Suprapubic skin (tissue), 4 donors: ENCODE measurements at regions not wholly inside any gene's neighbourhood (a gene's known extent, or its start where the extent isn't known, plus 50 kb on each side); places are given as distances from the start of the nearest gene placed in this dataset.

Experiments
- DNase-seq, 2 donors: peaks; one replicate each; pipeline ENCODE4 v3.0.0-alpha.2; 2019; ENCODE audit warnings: low spot score in 2 of 2
- H3K27ac ChIP-seq: fragments of 200-600 bp; sonication (generic); one replicate; pipeline ENCODE4 v1.5.1; 2019
- H3K27me3 ChIP-seq: fragments of 200-600 bp; sonication (generic); one replicate; pipeline ENCODE4 v1.5.1; 2019
- H3K36me3 ChIP-seq: fragments of 200-600 bp; sonication (generic); one replicate; pipeline ENCODE4 v1.5.1; 2019
- H3K4me1 ChIP-seq: fragments of 200-600 bp; sonication (generic); one replicate; pipeline ENCODE4 v1.5.1; 2019
- H3K4me3 ChIP-seq: fragments of 200-600 bp; sonication (generic); one replicate; pipeline ENCODE4 v1.5.1; 2019; ENCODE audit warnings: mild to moderate bottlenecking
- H3K9me3 ChIP-seq: fragments of 200-600 bp; sonication (generic); one replicate; pipeline ENCODE4 v1.5.1; 2019
- EP300 ChIP-seq: sonication (generic); formaldehyde crosslinking; IDR thresholded peaks from one replicate; pipeline ENCODE4 v1.6.1; 2017; ENCODE audit warnings: antibody characterized with exemption
- POLR2A ChIP-seq, 2 donors: fragments of 450-650 bp; IDR thresholded peaks; one replicate each; pipeline ENCODE4 v1.6.1; 2017; ENCODE audit warnings: antibody characterized with exemption in 2 of 2, mild to moderate bottlenecking in 2 of 2, moderate library complexity in 2 of 2
- POLR2AphosphoS5 ChIP-seq, 3 donors: sonication (generic); formaldehyde crosslinking; IDR thresholded peaks; one replicate each; pipeline ENCODE4 v1.6.1; 2017; ENCODE audit warnings: antibody characterized with exemption in 3 of 3
- WGBS: methylation state at CpG from one replicate; pipeline ENCODE4 v1.1.5; 2018; 5-methylcytosine and 5-hydroxymethylcytosine counted together
- TF ChIP-seq, protein P1 (sequence below), 2 donors: fragments of 200-600 bp in 1 of 2; fragments of 450-650 bp in 1 of 2; sonication (generic) in 1 of 2; IDR thresholded peaks; one replicate each; pipeline ENCODE4 v1.5.1; 2016 to 2019; ENCODE audit warnings: antibody characterized with exemption in 2 of 2, mild to moderate bottlenecking in 1 of 2, moderate library complexity in 1 of 2

DNA sequence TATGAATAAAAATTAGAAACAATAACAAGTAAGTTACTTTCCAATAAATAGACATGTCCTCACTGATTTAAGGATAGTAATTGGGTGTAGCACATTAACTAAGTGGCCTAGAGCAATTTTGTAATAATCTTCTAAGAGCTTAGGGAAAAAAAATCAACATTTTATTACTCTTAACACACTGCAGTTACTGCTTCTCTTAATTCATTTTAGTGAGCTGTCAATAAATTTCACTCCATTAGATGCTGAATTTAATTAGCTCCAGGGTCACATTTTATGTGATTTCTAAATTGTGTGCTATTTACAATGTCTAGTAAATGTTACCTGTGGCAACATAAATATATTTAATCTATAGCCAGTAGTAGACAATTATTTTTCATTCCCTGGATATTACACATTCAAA lies 612.0 kb downstream of the C4orf33 start:
- DNase-seq: no peak
- no peak for TF ChIP-seq POLR2A (IDR thresholded peaks at IDR 0.05)
- TF ChIP-seq, protein P1, sequence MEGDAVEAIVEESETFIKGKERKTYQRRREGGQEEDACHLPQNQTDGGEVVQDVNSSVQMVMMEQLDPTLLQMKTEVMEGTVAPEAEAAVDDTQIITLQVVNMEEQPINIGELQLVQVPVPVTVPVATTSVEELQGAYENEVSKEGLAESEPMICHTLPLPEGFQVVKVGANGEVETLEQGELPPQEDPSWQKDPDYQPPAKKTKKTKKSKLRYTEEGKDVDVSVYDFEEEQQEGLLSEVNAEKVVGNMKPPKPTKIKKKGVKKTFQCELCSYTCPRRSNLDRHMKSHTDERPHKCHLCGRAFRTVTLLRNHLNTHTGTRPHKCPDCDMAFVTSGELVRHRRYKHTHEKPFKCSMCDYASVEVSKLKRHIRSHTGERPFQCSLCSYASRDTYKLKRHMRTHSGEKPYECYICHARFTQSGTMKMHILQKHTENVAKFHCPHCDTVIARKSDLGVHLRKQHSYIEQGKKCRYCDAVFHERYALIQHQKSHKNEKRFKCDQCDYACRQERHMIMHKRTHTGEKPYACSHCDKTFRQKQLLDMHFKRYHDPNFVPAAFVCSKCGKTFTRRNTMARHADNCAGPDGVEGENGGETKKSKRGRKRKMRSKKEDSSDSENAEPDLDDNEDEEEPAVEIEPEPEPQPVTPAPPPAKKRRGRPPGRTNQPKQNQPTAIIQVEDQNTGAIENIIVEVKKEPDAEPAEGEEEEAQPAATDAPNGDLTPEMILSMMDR (IDR thresholded peaks at IDR 0.05): no peak
- no peak for TF ChIP-seq EP300
- no peak for TF ChIP-seq POLR2AphosphoS5 (IDR thresholded peaks at IDR 0.05)
- Histone ChIP-seq H3K27me3 (no peaks in the 10 kb centered on the region), H3K4me1 (no peaks in the 10 kb centered on the region), H3K36me3 (no peaks in the 10 kb centered on the region), H3K9me3 (no peaks in the 10 kb centered on the region), H3K4me3 (no peak overlapping the region), H3K27ac (no peak overlapping the region)

DNA sequence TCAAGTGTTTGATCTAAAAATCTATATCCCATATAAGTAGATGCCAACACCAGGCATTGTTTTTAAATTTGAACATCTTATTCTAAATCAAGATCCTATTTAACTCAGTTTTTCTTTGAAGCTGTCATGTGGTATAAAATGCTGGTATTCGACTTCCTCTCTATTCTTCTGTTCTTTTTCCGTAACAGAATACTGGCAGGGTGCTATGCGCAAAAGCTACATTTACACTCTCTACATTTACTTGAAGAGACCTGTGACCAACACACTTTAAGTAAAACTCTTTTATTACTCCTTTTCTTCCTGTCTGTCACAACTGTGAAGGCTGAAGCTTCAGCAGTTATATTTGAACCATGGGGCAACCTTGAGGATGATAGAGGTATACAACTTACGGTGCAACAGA lies 612.8 kb downstream of the C4orf33 start:
- no peaks in the 10 kb centered on the region for H3K4me1 ChIP-seq
- H3K36me3 ChIP-seq: no peaks in the 10 kb centered on the region
- no peak overlapping the region for H3K4me3 ChIP-seq
- H3K27ac ChIP-seq: no peak overlapping the region
- TF ChIP-seq, protein P1 (IDR thresholded peaks at IDR 0.05): no peak
- TF ChIP-seq EP300 (no peak), POLR2A (IDR thresholded peaks at IDR 0.05) (no peak), POLR2AphosphoS5 (IDR thresholded peaks at IDR 0.05) (no peak)
- 88% methylated on average over 4 of the region's 4 CpGs for WGBS
- no peak for DNase-seq
- no peaks in the 10 kb centered on the region for H3K9me3 ChIP-seq
- no peaks in the 10 kb centered on the region for H3K27me3 ChIP-seq

GRCh38 chr4:129738175-129738574 lies 642.2 kb downstream of the C4orf33 start:
- no peak for DNase-seq
- TF ChIP-seq POLR2A (IDR thresholded peaks at IDR 0.05) (no peak), EP300 (no peak), POLR2AphosphoS5 (IDR thresholded peaks at IDR 0.05) (no peak)
- TF ChIP-seq, protein P1 (IDR thresholded peaks at IDR 0.05): no peak
- H3K4me3 ChIP-seq: no peak overlapping the region
- 68% methylated on average over 1 of the region's 1 CpG for WGBS
- no peak overlapping the region for H3K27ac ChIP-seq
- no peaks in the 10 kb centered on the region for H3K27me3 ChIP-seq
- H3K9me3 ChIP-seq: no peaks in the 10 kb centered on the region
- H3K4me1 ChIP-seq: no peaks in the 10 kb centered on the region
- no peaks in the 10 kb centered on the region for H3K36me3 ChIP-seq

DNA sequence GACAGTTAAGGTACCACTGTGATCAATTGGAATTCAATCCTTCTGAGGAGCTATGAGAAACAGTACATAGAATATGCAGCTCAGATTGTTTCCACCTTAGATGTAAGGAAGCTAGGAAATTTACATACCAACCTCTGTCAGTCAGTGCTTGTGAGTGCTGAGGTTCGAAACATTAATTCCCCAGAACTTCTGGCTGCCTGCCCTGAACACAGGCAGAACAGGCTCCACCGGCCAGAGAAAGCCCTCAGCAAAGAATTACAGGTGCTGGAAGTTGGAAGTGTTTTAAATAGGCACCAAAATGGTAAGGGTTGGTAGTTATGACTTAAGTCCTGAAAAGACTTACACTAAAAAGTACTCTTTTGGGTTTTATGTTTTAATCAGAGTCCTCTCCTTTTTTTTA lies 651.8 kb downstream of the C4orf33 start:
- H3K36me3 ChIP-seq: no peaks in the 10 kb centered on the region
- no peak for TF ChIP-seq EP300
- no peak for TF ChIP-seq POLR2A (IDR thresholded peaks at IDR 0.05)
- TF ChIP-seq, protein P1 (IDR thresholded peaks at IDR 0.05): no peak
- no peak for TF ChIP-seq POLR2AphosphoS5 (IDR thresholded peaks at IDR 0.05)
- H3K4me3 ChIP-seq: no peak overlapping the region
- no peaks in the 10 kb centered on the region for H3K27me3 ChIP-seq
- no peak for DNase-seq
- H3K27ac ChIP-seq: no peak overlapping the region
- H3K4me1 ChIP-seq: no peaks in the 10 kb centered on the region
- H3K9me3 ChIP-seq: no peaks in the 10 kb centered on the region
- 29% methylated on average over 2 of the region's 2 CpGs for WGBS

- H3K9me3 ChIP-seq: no peaks in the 10 kb centered on the region
- no peak for DNase-seq
- no peaks in the 10 kb centered on the region for H3K36me3 ChIP-seq
- H3K4me3 ChIP-seq: no peak overlapping the region
- H3K4me1 ChIP-seq: no peaks in the 10 kb centered on the region
- TF ChIP-seq, protein P1 (IDR thresholded peaks at IDR 0.05): no peak
- no peak for TF ChIP-seq EP300
- no peaks in the 10 kb centered on the region for H3K27me3 ChIP-seq
- 18% methylated on average over 1 of the region's 1 CpG for WGBS
- H3K27ac ChIP-seq: no peak overlapping the region
Observed at GRCh38 chr4:129748991-129749390, 653.0 kb downstream of the C4orf33 start.
